Immature natural killer cell (primary cell): ENCODE measurements at regions not wholly inside any gene's neighbourhood (a gene's known extent, or its start where the extent isn't known, plus 50 kb on each side); places are given as distances from the start of the nearest gene placed in this dataset.

Source experiments
- DNase-seq, 3 donors: peaks; one replicate each; pipeline ENCODE4 v3.0.0; 2022; ENCODE audit warnings: mixed read lengths in 1 of 3
- H3K27ac Mint-ChIP-seq, 6 donors: one replicate each; pipeline ENCODE4 v1.8.0; 2020; ENCODE audit warnings: mixed read lengths in 6 of 6, mild to moderate bottlenecking in 5 of 6, inconsistent platforms in 4 of 6, moderate library complexity in 3 of 6
- H3K27me3 Mint-ChIP-seq, 3 donors: one replicate each; pipeline ENCODE4 v1.8.0; 2020 to 2021; ENCODE audit warnings: low read depth in 3 of 3, mild to moderate bottlenecking in 3 of 3, mixed read lengths in 3 of 3, moderate library complexity in 3 of 3, inconsistent platforms in 1 of 3
- H3K36me3 Mint-ChIP-seq, 3 donors: one replicate each; pipeline ENCODE4 v1.8.0; 2020; ENCODE audit warnings: mixed read lengths in 3 of 3, inconsistent platforms in 2 of 3, mild to moderate bottlenecking in 2 of 3
- H3K4me1 Mint-ChIP-seq, 2 donors: one replicate each; pipeline ENCODE4 v1.8.0; 2020; ENCODE audit warnings: inconsistent platforms in 2 of 2, mild to moderate bottlenecking in 2 of 2, mixed read lengths in 2 of 2, moderate library complexity in 1 of 2
- H3K4me3 Mint-ChIP-seq, 5 donors: one replicate each; pipeline ENCODE4 v1.8.0; 2020; ENCODE audit warnings: mild to moderate bottlenecking in 5 of 5, mixed read lengths in 5 of 5, inconsistent platforms in 3 of 5, moderate library complexity in 3 of 5
- H3K9me3 Mint-ChIP-seq, 6 donors: one replicate each; pipeline ENCODE4 v1.8.0; 2020; ENCODE audit warnings: mild to moderate bottlenecking in 6 of 6, mixed read lengths in 6 of 6, inconsistent platforms in 4 of 6, moderate library complexity in 3 of 6

DNA sequence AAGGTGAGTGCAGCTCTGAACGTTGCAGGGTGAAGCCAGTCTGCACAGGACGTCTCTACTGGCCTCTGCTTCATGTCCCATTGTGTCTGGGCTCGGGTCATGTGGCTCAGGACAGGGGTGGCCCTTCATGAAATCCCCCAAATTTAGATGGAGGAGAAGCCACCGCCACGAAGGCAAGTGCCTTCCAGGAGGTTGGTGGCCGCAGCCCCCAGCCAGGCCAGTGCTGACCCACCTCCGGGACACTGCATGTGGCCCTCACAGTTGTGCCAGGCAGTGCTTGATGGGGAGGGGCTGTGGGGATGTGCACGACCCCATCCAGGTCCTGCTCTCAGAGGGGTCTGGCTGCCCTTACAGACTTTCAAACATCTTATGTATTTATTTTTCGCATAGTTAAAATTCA, 1311.1 kb downstream of the BRD1 start:
- Mint-ChIP-seq H3K27me3 (peaks cover 0 to 2% (median 2%) of the 10 kb centered on the region in 3 donors), H3K36me3 (no peaks in the 10 kb centered on the region), H3K4me3 (no peak overlapping the region), H3K9me3 (no peaks in the 10 kb centered on the region), H3K4me1 (no peaks in the 10 kb centered on the region), H3K27ac (no peak overlapping the region)
- DNase-seq = no peak

DNA sequence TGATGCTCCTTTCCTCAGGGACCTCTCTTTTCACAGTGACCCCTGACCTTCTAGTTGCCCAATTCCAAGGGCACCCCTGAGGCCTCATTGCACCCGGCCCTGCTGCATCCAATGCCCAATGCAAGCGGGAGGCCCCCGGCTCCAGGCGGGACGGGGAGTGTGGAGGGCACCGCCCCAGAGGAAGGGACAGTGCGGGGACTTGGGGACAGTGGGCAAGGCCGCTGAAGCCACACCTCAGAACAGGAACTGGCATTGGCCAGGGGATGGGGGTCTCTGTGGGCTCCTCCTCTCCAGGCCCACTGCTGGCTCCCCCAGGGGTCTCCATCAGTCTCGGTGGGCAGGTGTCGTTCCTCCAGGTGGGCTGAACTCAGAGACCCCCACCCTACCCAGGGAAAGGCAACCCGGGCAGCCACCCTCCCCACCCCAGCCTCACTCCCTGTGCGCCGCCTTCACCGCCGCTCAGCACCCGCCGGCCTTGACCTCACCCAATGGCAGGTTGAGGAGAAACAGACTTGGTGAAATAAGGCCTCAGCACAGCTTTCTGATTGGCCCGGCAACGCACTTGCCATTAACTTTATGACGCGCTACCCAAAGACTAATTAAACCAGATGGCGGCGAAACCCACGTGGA, 1312.0 kb downstream of the BRD1 start:
- no peak for DNase-seq
- H3K27ac Mint-ChIP-seq = no peak overlapping the region
- peaks cover 0 to 2% (median 2%) of the 10 kb centered on the region in 3 donors for H3K27me3 Mint-ChIP-seq
- H3K36me3 Mint-ChIP-seq = no peaks in the 10 kb centered on the region
- H3K9me3 Mint-ChIP-seq = no peaks in the 10 kb centered on the region
- H3K4me1 Mint-ChIP-seq = no peaks in the 10 kb centered on the region
- H3K4me3 Mint-ChIP-seq = no peak overlapping the region

DNA sequence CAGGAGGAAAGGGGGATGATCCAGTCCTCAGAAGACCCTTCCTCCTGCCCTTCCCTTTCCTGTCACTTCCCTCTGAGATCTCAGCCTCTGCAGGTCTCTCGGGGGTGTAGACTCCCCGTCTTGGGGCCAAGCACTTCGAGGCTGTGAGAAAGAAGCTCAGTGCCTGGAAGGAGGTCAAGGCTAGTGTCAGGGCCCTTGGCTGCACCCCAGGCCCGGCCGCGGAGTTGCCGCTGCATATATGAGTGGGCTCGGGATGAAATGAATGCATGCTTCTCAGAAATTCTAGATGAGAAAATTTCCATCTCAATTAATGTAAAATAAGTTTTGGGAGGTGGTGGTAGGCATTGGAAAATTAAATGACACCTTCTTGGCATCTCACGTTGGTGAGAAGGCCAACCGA, 1313.7 kb downstream of the BRD1 start:
- DNase-seq = no peak
- Mint-ChIP-seq H3K4me3 (no peak overlapping the region), H3K27ac (no peak overlapping the region), H3K36me3 (no peaks in the 10 kb centered on the region), H3K4me1 (no peaks in the 10 kb centered on the region), H3K9me3 (no peaks in the 10 kb centered on the region), H3K27me3 (peaks cover 0 to 1% (median 0%) of the 10 kb centered on the region in 3 donors)

DNA sequence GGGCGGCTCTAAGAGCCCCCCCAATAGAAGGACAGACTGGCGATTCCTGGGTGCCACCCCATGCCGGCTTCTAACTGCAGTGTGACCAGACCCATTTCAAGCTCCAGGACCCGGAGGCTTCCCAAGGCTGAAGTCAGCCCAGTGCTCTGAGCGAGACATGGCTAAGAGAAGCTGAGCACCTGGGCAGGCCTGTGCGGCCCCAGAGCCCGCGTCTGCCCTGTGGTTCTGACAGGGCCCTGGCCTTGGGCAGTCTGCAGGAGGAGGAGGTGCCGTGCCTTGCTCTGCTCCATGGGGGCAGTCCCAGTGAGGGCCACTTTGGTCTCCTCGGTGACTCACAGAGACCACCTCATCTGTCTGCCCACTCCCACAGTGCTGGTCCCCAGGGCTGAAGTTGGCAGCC, 1314.2 kb downstream of the BRD1 start:
- Mint-ChIP-seq H3K27me3 (peaks cover 0 to 1% (median 0%) of the 10 kb centered on the region in 3 donors), H3K4me3 (no peak overlapping the region), H3K27ac (no peak overlapping the region), H3K9me3 (no peaks in the 10 kb centered on the region), H3K36me3 (no peaks in the 10 kb centered on the region), H3K4me1 (no peaks in the 10 kb centered on the region)
- DNase-seq = no peak

DNA sequence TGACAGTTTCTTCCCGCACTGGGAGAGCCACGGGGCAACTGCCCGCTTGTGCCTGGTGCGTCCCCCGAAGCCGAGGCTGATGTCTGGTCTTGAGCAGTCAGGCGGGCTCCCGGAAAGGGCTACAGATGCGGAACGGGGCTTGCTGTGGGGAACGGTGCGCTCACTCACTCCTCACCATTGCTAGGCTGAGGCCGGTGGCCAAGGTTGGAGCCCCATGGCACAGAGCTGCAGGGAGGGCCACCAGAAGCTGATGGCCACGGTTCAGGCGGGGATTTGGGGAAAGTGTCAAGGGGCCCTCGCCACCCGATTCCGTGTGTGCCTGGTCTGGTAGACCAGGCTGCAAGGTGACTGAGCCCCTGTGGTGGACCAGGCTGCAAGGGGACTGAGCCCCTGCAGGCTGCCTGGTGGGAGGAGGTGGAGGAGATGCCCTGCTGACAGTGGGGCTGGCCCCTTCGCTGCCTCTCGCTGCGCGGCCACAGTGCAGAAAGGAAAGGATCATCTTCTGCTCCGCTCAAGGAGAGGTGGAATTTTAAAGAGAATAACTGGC, 1315.8 kb downstream of the BRD1 start:
- H3K9me3 Mint-ChIP-seq = no peaks in the 10 kb centered on the region
- peaks cover 0 to 1% (median 0%) of the 10 kb centered on the region in 3 donors for H3K27me3 Mint-ChIP-seq
- H3K27ac Mint-ChIP-seq = no peak overlapping the region
- no peak overlapping the region for H3K4me3 Mint-ChIP-seq
- no peak for DNase-seq
- no peaks in the 10 kb centered on the region for H3K4me1 Mint-ChIP-seq
- H3K36me3 Mint-ChIP-seq = no peaks in the 10 kb centered on the region

DNA sequence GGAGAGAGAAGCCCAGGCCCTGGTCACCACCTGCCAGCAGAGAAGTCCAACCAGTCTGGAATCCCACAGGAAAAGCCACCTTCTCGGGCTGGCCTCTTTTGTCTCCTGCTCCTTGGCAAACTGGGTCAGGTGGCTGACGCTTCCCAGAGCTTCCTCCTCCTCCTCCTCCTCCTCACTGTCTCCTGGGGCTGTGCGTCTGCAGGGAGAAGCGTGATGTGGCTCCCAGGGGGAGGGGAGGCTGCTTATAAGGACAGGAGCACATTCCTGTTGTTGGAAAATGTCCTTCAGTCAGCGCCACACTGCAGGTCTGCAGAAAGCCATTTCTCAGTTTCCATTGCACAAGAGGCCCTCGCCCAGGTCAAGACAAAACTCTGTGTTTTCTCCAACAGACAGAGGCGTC, 1316.5 kb downstream of the BRD1 start:
- Mint-ChIP-seq H3K4me3 (no peak overlapping the region), H3K36me3 (no peaks in the 10 kb centered on the region), H3K4me1 (no peaks in the 10 kb centered on the region), H3K27me3 (peaks cover 0 to 1% (median 0%) of the 10 kb centered on the region in 3 donors), H3K9me3 (no peaks in the 10 kb centered on the region), H3K27ac (no peak overlapping the region)
- DNase-seq = no peak

DNA sequence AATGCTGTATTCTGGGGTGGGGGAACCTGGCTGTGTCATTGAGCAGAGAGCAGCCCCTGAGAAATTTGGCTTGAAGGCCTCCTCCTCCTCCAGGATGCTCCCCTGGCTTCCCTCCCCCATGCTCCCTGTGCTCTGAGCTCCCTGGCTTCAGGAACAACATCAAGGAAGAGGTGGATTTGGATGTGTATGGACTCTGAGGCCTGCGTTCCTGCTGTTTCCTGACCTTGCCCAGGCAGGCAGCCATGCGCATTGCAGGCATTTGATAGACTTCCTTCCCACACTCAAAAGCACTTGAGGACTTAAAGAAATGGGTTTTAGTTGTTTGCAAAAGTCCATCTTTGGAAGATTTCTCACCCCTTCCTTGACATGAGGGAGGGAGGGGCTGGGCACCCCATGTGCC, 1317.1 kb downstream of the BRD1 start:
- DNase-seq = no peak
- H3K9me3 Mint-ChIP-seq = no peaks in the 10 kb centered on the region
- no peaks in the 10 kb centered on the region for H3K4me1 Mint-ChIP-seq
- H3K27me3 Mint-ChIP-seq = peaks cover 0 to 1% (median 0%) of the 10 kb centered on the region in 3 donors
- H3K4me3 Mint-ChIP-seq = no peak overlapping the region
- no peaks in the 10 kb centered on the region for H3K36me3 Mint-ChIP-seq
- no peak overlapping the region for H3K27ac Mint-ChIP-seq

DNA sequence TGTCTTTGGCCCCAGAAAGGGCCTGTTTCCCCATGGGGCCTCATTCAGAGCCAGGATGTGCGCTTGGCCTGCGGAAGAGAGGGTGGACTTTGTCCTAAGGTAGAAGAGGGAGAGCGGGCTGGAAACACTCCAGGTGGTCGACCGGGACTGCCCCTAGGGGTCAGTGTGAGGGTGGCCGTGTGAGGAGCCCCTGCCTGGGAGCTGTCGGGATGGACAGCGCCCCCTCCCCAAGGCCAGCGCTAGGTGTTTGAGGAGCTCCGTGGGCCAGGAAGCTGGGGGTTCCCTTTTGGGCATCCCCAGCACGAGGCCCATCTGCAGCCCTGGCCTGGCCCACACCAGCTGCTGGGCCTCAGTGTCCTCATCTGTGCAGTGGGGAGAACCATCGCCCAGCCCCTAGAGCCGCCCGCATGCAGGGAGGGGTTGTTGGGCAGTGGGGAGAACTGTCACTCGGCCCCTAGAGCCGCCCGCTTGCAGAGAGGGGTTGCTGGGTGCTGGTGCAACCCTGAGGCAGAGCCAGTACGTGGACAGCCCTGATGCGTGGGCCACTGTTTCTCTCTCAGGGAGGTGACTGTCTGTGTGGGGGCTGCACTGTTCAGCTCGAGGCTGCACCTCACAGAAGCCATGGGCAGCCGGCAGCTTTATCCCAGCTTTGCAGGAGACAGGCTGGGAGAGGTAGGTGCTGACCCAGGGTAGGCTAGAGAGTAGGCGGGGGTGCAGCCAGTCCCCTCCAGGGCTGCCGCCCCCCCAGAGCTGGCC, 1319.9 kb downstream of the BRD1 start:
- no peaks in the 10 kb centered on the region for H3K36me3 Mint-ChIP-seq
- H3K27ac Mint-ChIP-seq = no peak overlapping the region
- DNase-seq = no peak
- H3K9me3 Mint-ChIP-seq = no peaks in the 10 kb centered on the region
- no peak overlapping the region for H3K4me3 Mint-ChIP-seq
- no peaks in the 10 kb centered on the region for H3K4me1 Mint-ChIP-seq
- peaks cover 0 to 1% (median 0%) of the 10 kb centered on the region in 3 donors for H3K27me3 Mint-ChIP-seq

DNA sequence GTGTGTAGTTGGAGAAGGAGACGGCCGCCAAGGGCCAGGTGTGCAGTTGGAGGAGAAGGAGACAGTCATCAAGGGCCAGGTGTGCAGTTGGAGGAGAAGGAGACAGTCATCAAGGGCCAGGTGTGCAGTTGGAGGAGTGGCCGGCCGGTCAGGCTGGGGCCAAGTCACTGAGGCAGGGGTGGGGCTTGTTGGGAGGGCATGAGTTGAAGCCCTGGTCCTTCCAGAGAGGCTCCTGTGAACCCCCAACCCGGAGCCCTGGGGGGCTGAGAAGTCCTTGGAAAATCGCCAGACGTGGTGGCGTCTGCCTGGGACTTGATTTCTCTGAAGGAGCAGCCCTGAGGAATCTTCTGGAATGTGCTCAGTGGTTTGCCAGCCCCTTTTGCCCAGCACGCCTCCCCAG, 1320.5 kb downstream of the BRD1 start:
- H3K9me3 Mint-ChIP-seq = no peaks in the 10 kb centered on the region
- no peaks in the 10 kb centered on the region for H3K4me1 Mint-ChIP-seq
- peaks cover 0 to 1% (median 0%) of the 10 kb centered on the region in 3 donors for H3K27me3 Mint-ChIP-seq
- DNase-seq = no peak
- H3K4me3 Mint-ChIP-seq = no peak overlapping the region
- no peak overlapping the region for H3K27ac Mint-ChIP-seq
- no peaks in the 10 kb centered on the region for H3K36me3 Mint-ChIP-seq

DNA sequence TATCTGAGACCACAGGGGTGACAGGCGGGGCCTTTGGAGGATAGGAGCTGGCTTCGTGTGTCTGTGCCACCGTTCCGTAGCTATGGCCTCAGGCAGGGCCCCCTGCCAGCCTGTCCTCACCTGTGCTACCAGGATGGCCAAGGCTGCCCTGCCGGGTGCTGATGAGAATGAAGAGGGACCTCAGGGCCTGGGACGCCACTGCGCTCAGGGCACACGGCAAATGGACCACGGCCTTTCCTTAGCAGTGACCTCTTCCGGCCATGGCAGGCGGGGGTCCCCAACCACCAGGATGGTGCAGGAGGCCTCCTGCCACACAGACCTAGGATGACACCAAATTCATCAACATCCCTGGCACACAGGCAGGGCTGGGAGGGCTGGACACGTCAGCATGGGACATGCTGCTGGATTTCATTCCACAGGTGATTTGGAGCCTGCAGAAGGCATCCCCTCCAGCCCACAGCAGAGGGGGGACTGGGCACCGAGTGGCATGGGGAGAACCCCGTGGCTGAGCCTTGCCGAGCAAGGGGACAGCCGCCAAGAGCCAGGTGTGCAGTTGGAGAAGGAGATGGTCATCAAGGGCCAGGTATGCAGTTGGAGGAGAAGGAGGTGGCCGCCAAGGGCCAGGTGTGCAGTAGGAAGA, 1321.0 kb downstream of the BRD1 start:
- Mint-ChIP-seq H3K36me3 (no peaks in the 10 kb centered on the region), H3K9me3 (no peaks in the 10 kb centered on the region)

DNA sequence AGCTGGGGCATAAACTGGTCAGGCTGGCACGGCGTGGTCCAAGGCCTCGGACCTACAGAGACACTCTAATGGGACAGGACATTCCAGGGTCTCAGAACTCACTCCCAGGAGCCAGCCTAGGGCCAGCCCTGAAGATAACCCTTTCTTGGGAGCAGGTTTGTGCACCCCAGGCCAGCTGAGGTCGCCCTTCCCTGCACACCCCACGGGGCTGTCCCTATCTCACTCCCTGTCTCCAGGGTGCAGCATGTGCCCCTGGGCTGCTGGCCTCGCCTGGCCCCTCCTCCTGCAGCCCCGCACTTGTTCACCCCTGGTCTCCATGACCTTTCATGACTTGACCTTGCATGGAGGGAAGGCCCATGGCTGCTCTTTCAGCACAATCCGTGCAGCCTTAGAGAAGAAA, 1321.8 kb downstream of the BRD1 start:
- Mint-ChIP-seq H3K4me1 (no peaks in the 10 kb centered on the region), H3K9me3 (no peaks in the 10 kb centered on the region), H3K27me3 (peaks cover 0 to 1% (median 0%) of the 10 kb centered on the region in 3 donors), H3K4me3 (no peak overlapping the region), H3K36me3 (no peaks in the 10 kb centered on the region), H3K27ac (no peak overlapping the region)
- DNase-seq = no peak

More for the DNA sequence above, 1321.0 kb downstream of the BRD1 start:
- no peak overlapping the region for H3K27ac Mint-ChIP-seq
- DNase-seq = no peak
- H3K4me1 Mint-ChIP-seq = no peaks in the 10 kb centered on the region
- H3K27me3 Mint-ChIP-seq = peaks cover 0 to 1% (median 0%) of the 10 kb centered on the region in 3 donors
- no peak overlapping the region for H3K4me3 Mint-ChIP-seq

DNA sequence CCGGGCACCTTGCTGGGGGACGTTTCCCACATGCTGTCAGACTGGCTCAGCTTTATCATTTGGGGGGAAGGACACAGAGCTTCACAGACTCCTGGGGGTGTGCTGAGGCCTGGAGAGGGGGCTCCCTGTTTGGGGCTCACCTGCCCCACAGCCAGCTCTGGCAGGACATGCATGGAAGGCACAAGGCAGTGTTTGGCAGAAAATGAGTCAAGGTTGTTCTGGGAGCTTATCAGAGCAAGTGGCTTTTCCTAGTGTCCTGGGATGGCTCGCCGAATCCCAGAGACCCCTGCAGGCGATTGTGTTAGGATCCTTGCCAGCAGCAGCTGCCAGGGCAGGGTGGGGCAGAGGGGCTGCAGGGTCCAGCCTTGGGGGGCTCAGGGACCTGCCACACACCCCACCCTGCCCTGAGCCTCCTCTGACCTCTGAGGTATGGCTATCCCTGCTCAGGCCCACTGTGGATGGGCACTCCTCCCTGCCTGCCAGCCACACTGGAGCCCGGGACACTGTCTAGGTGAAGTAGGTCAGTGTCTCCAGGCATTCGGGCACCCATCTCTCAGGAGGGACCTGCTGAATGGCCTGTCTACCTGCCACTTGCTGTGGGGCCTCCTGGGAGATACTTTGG, 1323.0 kb downstream of the BRD1 start:
- no peaks in the 10 kb centered on the region for H3K36me3 Mint-ChIP-seq
- no peaks in the 10 kb centered on the region for H3K9me3 Mint-ChIP-seq
- no peak for DNase-seq
- no peak overlapping the region for H3K27ac Mint-ChIP-seq
- H3K4me1 Mint-ChIP-seq = no peaks in the 10 kb centered on the region
- peaks cover 0 to 1% (median 0%) of the 10 kb centered on the region in 3 donors for H3K27me3 Mint-ChIP-seq
- no peak overlapping the region for H3K4me3 Mint-ChIP-seq

DNA sequence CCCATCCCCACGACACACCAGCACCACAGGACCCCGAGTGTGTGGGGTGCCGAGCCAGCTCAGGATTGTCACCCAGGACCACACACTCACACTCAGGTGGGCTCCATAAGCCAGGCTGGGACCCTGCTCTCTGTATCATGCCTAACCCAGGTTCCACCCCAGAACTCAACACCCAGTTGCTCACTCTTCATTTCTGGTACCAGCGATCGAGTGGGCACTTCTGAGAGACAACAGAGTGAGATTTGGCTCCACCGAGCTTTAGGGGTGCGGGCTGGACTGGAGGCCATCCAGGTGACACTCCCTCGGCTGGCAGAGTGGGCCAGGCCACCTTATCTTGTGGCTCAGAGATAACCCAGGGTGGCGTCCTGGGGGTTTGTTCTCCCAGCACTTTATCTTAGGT, 1323.8 kb downstream of the BRD1 start:
- H3K36me3 Mint-ChIP-seq = no peaks in the 10 kb centered on the region
- no peak for DNase-seq
- no peak overlapping the region for H3K4me3 Mint-ChIP-seq
- H3K4me1 Mint-ChIP-seq = no peaks in the 10 kb centered on the region
- H3K27ac Mint-ChIP-seq = no peak overlapping the region
- no peaks in the 10 kb centered on the region for H3K9me3 Mint-ChIP-seq
- H3K27me3 Mint-ChIP-seq = no peaks in the 10 kb centered on the region
